Stimulated activated memory B cell treated with anti-CD40 and anti-IgM and Interleukin-4, amounts not matched to agents 10 μg/mL and 1 μg/mL and 100 μg/mL, for 72 hours (primary cell): ENCODE measurements at regions not wholly inside any gene's neighbourhood (a gene's known extent, or its start where the extent isn't known, plus 50 kb on each side); places are given as distances from the start of the nearest gene placed in this dataset.
"Not testable (repeated sequence)": the region's sequence is repeated elsewhere in the genome, so short reads cannot be mapped to it uniquely, and the experiment has no call there.

Experiments
- ATAC-seq: fragments of 150-1000 bp; cut with Tn5 transposase; 2 replicates; pipeline ENCODE4 v1.10.0; 2021
- H3K27ac Mint-ChIP-seq: one replicate; pipeline ENCODE4 v1.8.0; 2022; ENCODE audit warnings: mild to moderate bottlenecking, mixed read lengths
- H3K27me3 Mint-ChIP-seq: one replicate; pipeline ENCODE4 v1.8.0; 2022; ENCODE audit warnings: mixed read lengths
- H3K36me3 Mint-ChIP-seq: one replicate; pipeline ENCODE4 v1.8.0; 2022; ENCODE audit warnings: mixed read lengths
- H3K4me1 Mint-ChIP-seq: one replicate; pipeline ENCODE4 v1.8.0; 2022; ENCODE audit warnings: mixed read lengths
- H3K4me3 Mint-ChIP-seq: one replicate; pipeline ENCODE4 v1.8.0; 2022; ENCODE audit warnings: mild to moderate bottlenecking, moderate library complexity, mixed read lengths
- H3K9me3 Mint-ChIP-seq: one replicate; pipeline ENCODE4 v1.8.0; 2022; ENCODE audit warnings: mixed read lengths

DNA sequence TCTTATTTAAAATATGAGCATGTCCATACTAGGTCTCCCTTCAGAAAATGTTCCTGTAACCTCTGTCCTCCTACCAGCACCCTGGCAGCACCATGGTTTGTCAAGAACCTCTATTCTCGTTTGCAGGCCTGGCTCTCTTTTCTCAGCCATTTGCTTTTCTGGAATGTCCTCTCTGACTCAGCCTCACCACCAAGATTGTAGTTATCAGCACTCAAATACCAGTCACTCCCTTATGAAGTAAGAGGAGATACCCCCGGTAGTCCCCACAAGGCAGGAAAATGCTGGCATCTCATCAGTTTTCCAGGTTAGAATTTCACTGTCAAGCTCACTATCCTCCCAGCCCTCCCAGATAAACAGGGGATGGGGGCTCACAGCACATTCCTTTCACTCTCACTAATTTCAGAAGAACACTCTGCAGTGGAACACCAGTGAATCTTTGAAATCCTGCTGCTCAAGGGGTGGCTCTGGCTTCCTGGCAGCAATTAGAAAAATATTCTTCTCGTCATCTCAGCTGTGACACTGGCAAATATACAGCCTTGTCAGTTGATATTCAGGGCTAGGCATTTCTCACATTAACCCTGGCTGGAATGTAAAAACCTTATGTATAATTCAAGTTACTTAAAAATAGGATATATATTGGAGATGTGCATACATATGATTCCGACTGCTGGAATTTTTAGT is 129.2 kb downstream of the TBX18 start:
- Mint-ChIP-seq H3K27ac (no peak overlapping the region), H3K36me3 (no peaks in the 10 kb centered on the region), H3K4me3 (no peak overlapping the region), H3K27me3 (no peaks in the 10 kb centered on the region), H3K9me3 (peaks cover 11% of the 10 kb centered on the region), H3K4me1 (no peaks in the 10 kb centered on the region)
- ATAC-seq, result no peak

DNA sequence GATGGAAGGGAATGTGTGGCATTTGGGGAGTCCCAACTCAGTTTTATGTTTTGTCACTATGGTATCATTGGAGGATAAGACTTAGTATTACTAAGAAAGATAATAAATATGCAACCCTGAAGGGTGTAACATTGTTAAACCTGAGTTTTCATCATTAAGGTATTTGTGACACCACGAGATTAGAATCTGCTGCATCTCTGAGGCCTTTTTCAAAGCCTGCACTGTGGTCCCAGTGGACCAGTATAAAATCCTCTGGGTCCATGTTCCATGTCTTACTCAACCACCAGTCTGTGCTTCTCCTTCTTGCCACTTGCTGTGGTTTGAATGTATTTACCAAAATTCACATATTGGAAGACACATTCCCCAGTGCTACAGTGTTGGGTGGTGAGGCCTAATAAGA is 130.6 kb downstream of the TBX18 start:
- Mint-ChIP-seq H3K27ac (no peak overlapping the region), H3K9me3 (peaks cover 11% of the 10 kb centered on the region), H3K4me1 (no peaks in the 10 kb centered on the region), H3K4me3 (no peak overlapping the region), H3K36me3 (no peaks in the 10 kb centered on the region), H3K27me3 (no peaks in the 10 kb centered on the region)
- no peak for ATAC-seq

DNA sequence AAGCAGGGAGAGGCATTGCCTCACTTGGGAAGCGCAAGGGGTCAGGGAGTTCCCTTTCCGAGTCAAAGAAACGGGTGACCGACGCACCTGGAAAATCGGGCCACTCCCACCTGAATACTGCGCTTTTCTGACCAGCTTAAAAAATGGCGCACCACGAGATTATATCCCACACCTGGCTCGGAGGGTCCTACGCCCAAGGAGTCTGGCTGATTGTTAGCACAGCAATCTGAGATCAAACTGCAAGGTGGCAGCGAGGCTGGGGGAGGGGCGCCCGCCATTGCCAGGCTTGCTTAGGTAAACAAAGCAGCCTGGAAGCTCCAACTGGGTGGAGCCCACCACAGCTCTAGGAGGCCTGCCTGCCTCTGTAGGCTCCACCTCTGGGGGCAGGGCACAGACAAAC is 137.9 kb downstream of the TBX18 start:
- H3K9me3 Mint-ChIP-seq, result peaks cover 15% of the 10 kb centered on the region

DNA sequence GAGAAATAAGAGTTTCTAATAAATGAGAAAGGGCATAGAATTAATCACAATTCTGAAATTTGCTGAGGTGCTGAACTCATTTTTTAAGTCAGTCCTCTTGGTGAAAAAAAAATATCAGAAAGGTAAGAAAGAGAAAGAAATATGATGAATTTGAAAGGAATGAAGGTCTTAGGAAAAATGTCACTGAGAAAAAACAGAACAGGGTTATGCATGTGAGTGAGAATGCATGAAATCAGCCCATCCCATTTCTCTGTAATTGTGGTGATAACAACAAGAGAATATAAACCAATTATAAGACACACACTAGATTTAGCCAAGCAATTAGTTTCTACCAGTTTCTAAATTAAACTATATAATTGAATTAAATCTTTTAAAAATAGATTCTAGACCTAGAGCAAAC is 138.9 kb downstream of the TBX18 start:
- Mint-ChIP-seq H3K27me3 (no peaks in the 10 kb centered on the region), H3K4me1 (no peaks in the 10 kb centered on the region), H3K36me3 (no peaks in the 10 kb centered on the region), H3K9me3 (peaks cover 15% of the 10 kb centered on the region), H3K4me3 (no peak overlapping the region), H3K27ac (no peak overlapping the region)
- no peak for ATAC-seq

More for the DNA sequence above, 137.9 kb downstream of the TBX18 start:
- not testable (repeated sequence) for H3K36me3 Mint-ChIP-seq, H3K4me3 Mint-ChIP-seq, H3K4me1 Mint-ChIP-seq, H3K27me3 Mint-ChIP-seq, H3K27ac Mint-ChIP-seq, ATAC-seq

DNA sequence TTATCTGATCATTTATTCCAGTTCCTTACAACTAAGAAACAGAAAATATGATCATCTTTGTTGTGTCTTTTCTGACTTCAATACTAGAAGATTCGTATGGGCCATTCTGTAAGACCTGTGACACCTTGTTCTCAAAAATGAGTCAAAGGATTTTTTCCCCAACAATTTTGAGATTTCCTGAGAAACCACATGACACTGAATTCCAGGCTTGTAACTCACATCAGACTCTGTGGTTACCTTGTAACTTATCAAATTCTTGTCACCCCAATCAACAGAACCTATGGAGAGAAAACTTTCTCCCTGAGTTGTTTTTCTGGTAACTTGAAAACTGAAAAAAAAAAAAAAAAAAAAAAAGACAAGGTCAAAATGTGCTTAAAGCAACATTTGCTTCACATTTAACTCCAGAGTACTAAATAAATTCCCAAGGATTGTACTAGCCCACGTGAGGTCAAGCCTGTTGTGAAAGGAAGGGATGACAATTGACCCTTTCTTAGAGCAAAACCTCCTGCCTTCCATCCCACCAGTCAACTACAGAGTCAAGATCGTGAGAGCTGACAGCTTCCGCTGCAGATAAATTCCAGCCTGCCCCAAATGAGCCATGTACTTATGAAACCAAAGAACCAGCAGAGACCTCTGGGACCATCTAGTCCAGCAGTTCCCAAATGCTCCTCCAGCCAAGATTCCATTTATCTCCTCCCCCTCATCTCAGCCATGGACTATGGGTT is 140.3 kb downstream of the TBX18 start:
- no peaks in the 10 kb centered on the region for H3K36me3 Mint-ChIP-seq
- H3K27ac Mint-ChIP-seq, result no peak overlapping the region
- H3K4me3 Mint-ChIP-seq, result no peak overlapping the region
- H3K4me1 Mint-ChIP-seq, result no peaks in the 10 kb centered on the region
- no peak for ATAC-seq
- H3K9me3 Mint-ChIP-seq, result peaks cover 19% of the 10 kb centered on the region
- H3K27me3 Mint-ChIP-seq, result no peaks in the 10 kb centered on the region

DNA sequence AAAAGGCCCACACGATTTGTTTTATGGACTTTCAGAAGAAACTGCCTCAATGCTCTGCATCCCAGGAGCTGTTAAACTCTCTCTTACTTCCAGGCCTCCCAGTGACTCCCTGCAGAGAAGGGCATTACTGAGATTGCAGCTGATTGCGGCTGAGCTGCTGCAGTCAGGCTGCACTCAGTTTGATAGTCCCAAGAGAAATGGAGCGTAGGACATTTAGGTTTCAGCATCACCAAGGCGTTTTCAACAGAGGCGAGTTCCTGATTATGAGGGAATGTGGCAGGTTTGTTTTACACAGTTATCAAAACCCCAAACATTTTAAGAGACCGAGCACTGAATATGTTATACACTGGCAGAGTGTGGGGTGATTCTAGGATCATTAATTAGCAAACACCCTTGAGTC is 145.6 kb downstream of the TBX18 start:
- no peaks in the 10 kb centered on the region for H3K36me3 Mint-ChIP-seq
- H3K9me3 Mint-ChIP-seq, result peaks cover 17% of the 10 kb centered on the region
- H3K4me3 Mint-ChIP-seq, result no peak overlapping the region
- no peak for ATAC-seq
- H3K4me1 Mint-ChIP-seq, result no peaks in the 10 kb centered on the region
- no peaks in the 10 kb centered on the region for H3K27me3 Mint-ChIP-seq
- no peak overlapping the region for H3K27ac Mint-ChIP-seq

DNA sequence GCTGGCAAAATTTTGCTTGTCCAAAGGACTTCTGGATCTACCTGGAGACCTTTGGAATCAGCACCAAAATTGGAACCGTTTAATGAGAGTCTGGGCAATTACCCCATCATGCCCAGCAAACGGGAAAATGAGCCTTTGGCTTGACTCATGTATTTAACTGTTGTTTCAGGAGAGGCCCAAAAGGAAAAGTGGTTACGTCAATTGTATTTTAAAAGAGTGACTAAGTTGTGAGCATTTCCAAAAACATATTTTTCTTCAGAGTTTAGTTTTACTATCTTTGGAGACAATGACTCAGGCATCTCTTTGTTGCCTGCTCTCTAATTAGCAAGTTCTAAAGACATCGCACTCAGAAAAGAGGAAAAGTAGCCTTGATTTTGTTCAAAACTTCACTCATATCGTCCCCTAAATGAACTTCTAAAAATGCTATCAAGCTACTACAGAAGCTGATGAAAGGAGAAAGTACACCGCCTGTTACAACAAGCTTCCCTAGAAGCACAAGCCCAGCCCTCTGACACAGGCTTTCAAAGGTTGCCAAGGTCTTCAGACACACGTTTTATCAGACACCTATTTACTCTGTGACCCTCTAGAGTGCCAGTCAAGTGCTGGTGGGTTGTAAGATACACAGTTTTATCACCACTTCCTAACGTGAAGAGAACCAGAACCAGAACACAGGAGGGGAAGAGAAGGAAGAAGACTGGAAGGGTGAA is 146.2 kb downstream of the TBX18 start:
- Mint-ChIP-seq H3K27me3 (no peaks in the 10 kb centered on the region), H3K27ac (no peak overlapping the region), H3K36me3 (no peaks in the 10 kb centered on the region), H3K4me1 (no peaks in the 10 kb centered on the region), H3K4me3 (no peak overlapping the region), H3K9me3 (peaks cover 17% of the 10 kb centered on the region)
- no peak for ATAC-seq

DNA sequence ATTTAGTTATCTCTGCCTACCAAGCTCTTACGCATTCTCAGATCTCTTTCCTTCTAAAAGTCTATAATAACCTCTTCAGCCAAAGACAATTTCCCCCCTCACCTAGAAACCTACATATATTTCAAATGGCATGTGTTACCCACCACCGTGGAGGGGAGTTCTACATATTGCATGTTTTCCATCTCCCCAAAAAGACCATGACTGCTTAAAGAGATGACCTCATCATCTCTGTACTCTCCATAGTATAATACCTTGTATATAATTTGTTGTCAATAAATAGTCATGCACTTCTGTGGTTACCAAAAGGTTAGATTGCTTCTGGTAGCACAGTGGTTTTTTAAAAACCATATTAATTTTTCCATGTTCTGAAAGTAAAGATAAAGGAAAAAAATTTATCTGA is 148.4 kb downstream of the TBX18 start:
- ATAC-seq, result no peak
- H3K27me3 Mint-ChIP-seq, result no peaks in the 10 kb centered on the region
- no peaks in the 10 kb centered on the region for H3K4me1 Mint-ChIP-seq
- H3K27ac Mint-ChIP-seq, result no peak overlapping the region
- H3K36me3 Mint-ChIP-seq, result no peaks in the 10 kb centered on the region
- H3K9me3 Mint-ChIP-seq, result peaks cover 9% of the 10 kb centered on the region
- no peak overlapping the region for H3K4me3 Mint-ChIP-seq

DNA sequence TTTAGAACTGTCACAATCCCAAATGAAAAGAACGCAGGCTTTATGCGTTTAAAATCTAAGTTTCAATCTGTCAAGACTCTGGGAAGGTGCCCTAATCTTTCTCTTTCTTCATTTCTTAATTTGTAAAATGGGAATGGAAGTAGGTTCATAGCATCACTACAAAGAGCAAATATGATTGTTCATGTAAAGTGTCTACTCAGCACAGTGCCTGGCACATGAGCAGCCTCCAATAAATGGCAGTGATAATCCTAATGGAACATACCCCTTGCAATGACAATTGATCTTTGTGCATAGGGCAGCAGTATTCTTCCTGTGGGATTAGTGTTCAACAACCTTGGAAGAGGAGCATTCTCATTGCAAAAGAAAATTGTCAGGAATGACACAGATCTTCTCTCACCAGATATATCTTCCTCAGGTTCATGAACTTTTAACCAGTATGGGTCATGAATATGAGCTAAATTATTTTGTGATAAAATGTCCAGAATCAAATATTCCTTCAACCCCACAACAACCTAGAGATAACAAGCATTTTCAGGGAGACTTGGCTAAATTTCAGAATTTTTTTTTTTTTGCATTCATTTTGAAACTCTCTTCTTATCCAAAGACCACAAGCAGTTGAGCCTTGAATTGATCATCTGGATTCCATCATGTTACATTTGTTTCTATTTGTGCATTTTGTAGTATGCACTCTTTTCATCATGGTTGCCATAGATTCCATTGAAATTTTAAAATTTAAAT is 149.1 kb downstream of the TBX18 start:
- Mint-ChIP-seq H3K4me1 (no peaks in the 10 kb centered on the region), H3K36me3 (no peaks in the 10 kb centered on the region), H3K4me3 (no peak overlapping the region), H3K27ac (no peak overlapping the region), H3K27me3 (no peaks in the 10 kb centered on the region), H3K9me3 (peaks cover 9% of the 10 kb centered on the region)
- ATAC-seq, result no peak

DNA sequence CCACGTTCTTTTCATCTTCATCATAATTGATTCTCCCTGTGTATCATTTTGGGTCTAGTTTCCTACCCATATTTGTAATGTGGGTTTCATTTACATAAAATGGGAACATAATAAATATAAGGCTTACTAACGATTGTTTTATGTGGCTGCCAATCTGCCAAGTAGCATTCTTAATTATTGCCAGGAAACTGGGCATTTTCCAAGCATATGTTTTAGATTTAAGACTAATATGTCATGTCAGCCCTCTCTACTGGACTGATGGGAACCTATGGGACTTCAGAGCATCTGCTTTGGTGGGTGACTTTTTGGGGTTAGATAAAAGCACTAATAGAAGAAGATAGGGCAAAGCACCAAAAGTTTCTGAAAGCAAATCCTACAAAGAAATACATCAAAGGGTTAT is 157.5 kb downstream of the TBX18 start:
- Mint-ChIP-seq H3K36me3 (no peaks in the 10 kb centered on the region), H3K4me3 (no peak overlapping the region), H3K27me3 (no peaks in the 10 kb centered on the region), H3K4me1 (no peaks in the 10 kb centered on the region), H3K9me3 (peaks cover 2% of the 10 kb centered on the region), H3K27ac (no peak overlapping the region)
- ATAC-seq, result no peak

DNA sequence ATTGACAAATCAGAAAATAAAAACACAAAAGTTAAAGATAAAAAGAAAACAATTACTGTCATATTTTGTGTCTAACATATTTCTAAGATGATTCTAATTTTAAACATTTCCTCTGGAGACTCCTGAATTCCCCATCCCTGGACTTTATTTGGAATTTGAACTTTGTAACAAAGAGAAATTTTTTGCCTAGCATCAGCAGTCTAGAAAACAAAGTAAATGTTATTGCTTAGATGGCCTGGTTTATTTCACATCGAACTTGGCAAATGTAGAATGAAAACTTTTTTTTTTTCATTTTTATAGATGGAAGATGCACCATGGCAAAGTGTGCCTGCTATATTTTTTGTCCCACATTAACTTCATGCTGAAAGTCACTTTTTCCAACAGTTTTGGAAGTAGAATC is 159.1 kb downstream of the TBX18 start:
- Mint-ChIP-seq H3K4me3 (no peak overlapping the region), H3K27me3 (no peaks in the 10 kb centered on the region), H3K27ac (no peak overlapping the region), H3K9me3 (peaks cover 2% of the 10 kb centered on the region), H3K36me3 (no peaks in the 10 kb centered on the region), H3K4me1 (no peaks in the 10 kb centered on the region)
- ATAC-seq, result no peak

DNA sequence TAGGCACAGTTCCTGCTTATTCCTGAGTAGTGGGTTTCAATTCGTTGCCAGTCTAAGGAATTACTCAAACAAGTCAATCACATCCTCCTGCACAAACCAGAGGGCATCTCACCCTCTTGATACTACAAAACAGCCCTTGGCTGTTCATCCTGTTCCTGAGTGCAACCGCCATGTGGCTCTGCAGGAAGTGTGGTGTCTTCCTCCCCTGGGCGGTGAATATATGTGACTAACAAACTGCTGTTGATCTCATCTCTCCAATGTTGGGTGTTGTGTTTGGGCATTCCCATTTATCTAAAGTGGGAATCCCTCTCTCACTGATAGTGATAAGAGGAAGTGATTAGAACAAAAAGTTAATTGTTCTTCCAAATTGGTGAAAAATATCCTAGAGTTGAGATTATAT is 163.0 kb downstream of the TBX18 start:
- H3K9me3 Mint-ChIP-seq, result peaks cover 2% of the 10 kb centered on the region
- H3K36me3 Mint-ChIP-seq, result no peaks in the 10 kb centered on the region
- no peak overlapping the region for H3K4me3 Mint-ChIP-seq
- H3K27ac Mint-ChIP-seq, result no peak overlapping the region
- ATAC-seq, result no peak
- H3K27me3 Mint-ChIP-seq, result no peaks in the 10 kb centered on the region
- no peaks in the 10 kb centered on the region for H3K4me1 Mint-ChIP-seq

DNA sequence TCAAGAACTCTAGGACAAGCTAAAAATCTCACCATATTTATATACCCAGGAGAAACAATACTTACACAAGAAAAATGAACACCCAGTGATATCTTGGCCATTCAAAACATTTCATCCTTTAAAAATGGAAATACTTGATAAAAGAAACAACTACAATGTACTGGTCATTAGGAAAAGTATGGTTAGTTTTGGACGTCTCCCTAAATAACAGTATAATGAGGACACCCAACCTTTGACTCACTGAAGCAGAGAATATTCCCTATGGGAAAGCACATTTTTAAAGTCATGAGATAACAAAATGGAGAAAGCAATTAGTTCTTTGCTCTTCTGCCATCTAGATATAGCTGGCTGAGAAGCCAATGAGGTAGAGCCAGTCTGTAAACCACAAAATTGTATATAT is 164.4 kb downstream of the TBX18 start:
- H3K36me3 Mint-ChIP-seq, result no peaks in the 10 kb centered on the region
- H3K4me1 Mint-ChIP-seq, result no peaks in the 10 kb centered on the region
- H3K27me3 Mint-ChIP-seq, result no peaks in the 10 kb centered on the region
- ATAC-seq, result no peak
- H3K9me3 Mint-ChIP-seq, result no peaks in the 10 kb centered on the region
- H3K4me3 Mint-ChIP-seq, result no peak overlapping the region
- H3K27ac Mint-ChIP-seq, result no peak overlapping the region

DNA sequence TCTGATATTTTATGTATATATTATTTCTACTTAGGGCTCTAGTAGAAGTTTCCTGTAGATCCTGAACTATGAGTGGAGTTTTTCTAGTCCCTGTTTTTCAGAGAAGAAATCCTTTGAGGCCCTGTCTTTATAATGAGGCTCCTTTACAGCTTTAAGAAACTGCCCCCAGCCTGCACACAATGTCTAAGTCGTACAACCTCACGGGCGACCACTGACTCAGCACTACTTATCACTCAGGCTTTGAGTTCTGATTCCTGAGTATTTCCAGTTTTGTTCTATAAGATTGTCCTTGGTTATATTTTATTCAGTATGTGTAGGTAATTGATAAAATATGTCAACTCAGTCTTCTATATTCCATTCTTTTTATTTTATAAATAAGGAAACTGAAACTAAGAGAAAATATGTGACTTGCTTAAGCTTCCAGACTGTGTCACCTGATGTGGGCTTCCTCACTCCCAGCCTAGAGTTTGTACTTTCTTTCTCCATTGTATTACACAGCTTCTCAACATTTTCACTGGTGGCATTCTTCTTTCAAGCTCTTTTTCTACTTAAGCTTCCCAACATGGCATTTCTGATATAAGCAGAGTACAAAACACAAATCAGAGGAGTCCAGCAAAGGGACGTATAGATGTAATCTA is 167.0 kb downstream of the TBX18 start:
- no peaks in the 10 kb centered on the region for H3K27me3 Mint-ChIP-seq
- no peaks in the 10 kb centered on the region for H3K4me1 Mint-ChIP-seq
- no peak overlapping the region for H3K27ac Mint-ChIP-seq
- no peak overlapping the region for H3K4me3 Mint-ChIP-seq
- no peak for ATAC-seq
- H3K36me3 Mint-ChIP-seq, result no peaks in the 10 kb centered on the region
- no peaks in the 10 kb centered on the region for H3K9me3 Mint-ChIP-seq

DNA sequence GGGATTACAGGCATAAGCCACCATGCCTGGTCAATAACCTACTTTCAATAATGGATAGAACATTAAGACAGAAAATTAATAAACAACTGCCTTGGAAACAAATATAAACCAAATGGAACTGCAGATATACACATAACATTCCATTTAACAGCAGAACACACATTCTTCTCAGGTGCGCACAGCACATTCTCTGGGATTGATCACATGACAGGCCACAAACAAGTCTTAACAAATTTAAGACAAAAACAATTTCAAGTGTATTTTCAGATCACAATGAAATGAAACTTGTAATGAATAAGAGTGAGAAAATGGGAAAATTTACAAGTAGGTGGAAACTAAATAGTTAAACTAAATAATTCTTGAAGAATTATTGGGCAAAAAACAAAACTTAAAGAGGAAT is 167.9 kb downstream of the TBX18 start:
- Mint-ChIP-seq H3K27me3 (no peaks in the 10 kb centered on the region), H3K4me1 (no peaks in the 10 kb centered on the region), H3K27ac (no peak overlapping the region), H3K36me3 (no peaks in the 10 kb centered on the region), H3K4me3 (no peak overlapping the region), H3K9me3 (no peaks in the 10 kb centered on the region)
- ATAC-seq, result no peak
